Neural progenitor cell (in vitro differentiated cells): ENCODE measurements at regions not wholly inside any gene's neighbourhood (a gene's known extent, or its start where the extent isn't known, plus 50 kb on each side); places are given as distances from the start of the nearest gene placed in this dataset.

ENCODE experiments used
- DNase-seq: peaks from one replicate; pipeline ENCODE4 v3.0.0-alpha.2; 2016; ENCODE audit warnings: low spot score
- H2AFZ ChIP-seq: fragments of 200-600 bp; sonication (generic); replicated peaks from 2 replicates; pipeline ENCODE4 v1.6.1; 2016; ENCODE audit warnings: antibody characterized with exemption
- H3F3A ChIP-seq: fragments of 200-600 bp; sonication (generic); 2 replicates; pipeline ENCODE4 v1.6.1; 2016; ENCODE audit warnings: antibody characterized with exemption, low read depth
- H3K27ac ChIP-seq: fragments of 200-600 bp; sonication (generic); 2 replicates; pipeline ENCODE4 v1.5.1; 2016; ENCODE audit warnings: mild to moderate bottlenecking
- H3K27me3 ChIP-seq: fragments of 200-600 bp; sonication (generic); 2 replicates; pipeline ENCODE4 v1.6.1; 2016; ENCODE audit warnings: mild to moderate bottlenecking, moderate library complexity
- H3K36me3 ChIP-seq: fragments of 200-600 bp; sonication (generic); 2 replicates; pipeline ENCODE4 v1.5.1; 2016
- H3K4me1 ChIP-seq: fragments of 200-600 bp; sonication (generic); 2 replicates; pipeline ENCODE4 v1.6.1; 2016; ENCODE audit warnings: mixed run types
- H3K4me2 ChIP-seq: fragments of 200-600 bp; sonication (generic); 2 replicates; pipeline ENCODE4 v1.6.1; 2016
- H3K4me3 ChIP-seq: fragments of 200-600 bp; sonication (generic); 2 replicates; pipeline ENCODE4 v1.5.1; 2016
- H3K79me2 ChIP-seq: fragments of 200-600 bp; sonication (generic); 2 replicates; pipeline ENCODE4 v1.6.1; 2016; ENCODE audit warnings: low read depth
- H3K9ac ChIP-seq: fragments of 200-600 bp; sonication (generic); 2 replicates; pipeline ENCODE4 v1.6.1; 2016
- H3K9me3 ChIP-seq: fragments of 200-600 bp; sonication (generic); 2 replicates; pipeline ENCODE4 v1.5.1; 2016; ENCODE audit warnings: low read depth
- H4K20me1 ChIP-seq: fragments of 200-600 bp; sonication (generic); 2 replicates; pipeline ENCODE4 v1.6.1; 2016; ENCODE audit warnings: low read depth
- H3K27ac Mint-ChIP-seq: 3 replicates; pipeline ENCODE4 v1.8.0; 2021; ENCODE audit warnings: mixed read lengths
- H3K27me3 Mint-ChIP-seq: 2 replicates; pipeline ENCODE4 v1.8.0; 2022; ENCODE audit warnings: low read depth, mild to moderate bottlenecking, inconsistent platforms, moderate library complexity, mixed read lengths; ENCODE audit not compliant: insufficient read depth
- H3K36me3 Mint-ChIP-seq: 3 replicates; pipeline ENCODE4 v1.8.0; 2021; ENCODE audit warnings: mixed read lengths
- H3K4me1 Mint-ChIP-seq: 3 replicates; pipeline ENCODE4 v1.8.0; 2021; ENCODE audit warnings: mixed read lengths
- H3K4me3 Mint-ChIP-seq: 3 replicates; pipeline ENCODE4 v1.8.0; 2021; ENCODE audit warnings: mild to moderate bottlenecking, moderate library complexity, mixed read lengths
- H3K9me3 Mint-ChIP-seq: 3 replicates; pipeline ENCODE4 v1.8.0; 2020; ENCODE audit warnings: mixed read lengths
- EZH2 ChIP-seq: fragments of 200-600 bp; sonication (generic); IDR thresholded peaks from 2 replicates; pipeline ENCODE4 v1.6.1; 2017; ENCODE audit warnings: antibody characterized with exemption, mild to moderate bottlenecking, moderate library complexity
- EZH2phosphoT487 ChIP-seq: fragments of 200-600 bp; sonication (generic); IDR thresholded peaks from 2 replicates; pipeline ENCODE4 v1.6.1; 2017; ENCODE audit warnings: antibody characterized with exemption
- TF ChIP-seq, protein P1 (sequence below): fragments of 200-600 bp; sonication (generic); IDR thresholded peaks from 2 replicates; pipeline ENCODE4 v1.5.1; 2017; ENCODE audit warnings: antibody characterized with exemption, mild to moderate bottlenecking

DNA sequence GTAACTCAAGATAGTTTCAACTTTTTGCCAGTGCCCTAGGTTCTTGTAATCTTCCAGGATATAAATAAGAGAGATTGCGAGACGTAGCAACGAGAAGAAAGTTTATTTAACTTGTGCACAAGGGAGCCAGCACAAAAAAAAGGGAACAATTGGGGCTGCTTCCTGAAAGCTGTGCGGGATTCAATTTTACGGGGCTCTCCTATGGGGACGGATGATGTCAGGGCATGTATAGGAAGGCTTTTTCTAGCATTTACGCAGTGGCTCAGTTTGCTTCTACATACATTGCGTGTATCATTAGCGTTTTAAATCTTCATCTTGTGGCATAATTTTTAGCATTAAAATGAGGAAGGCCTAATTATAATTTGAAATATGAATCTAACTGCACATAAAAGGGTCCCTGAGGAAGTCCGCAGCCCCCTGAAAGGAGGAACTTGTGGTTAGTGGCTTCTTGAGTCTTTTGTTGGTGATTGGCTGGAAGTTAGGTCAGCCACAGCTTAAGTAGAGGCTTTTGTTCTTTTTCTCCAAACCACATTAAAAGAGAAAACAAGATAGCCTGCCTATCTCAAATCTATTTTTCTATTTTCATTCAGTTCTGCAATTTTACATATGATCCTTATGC, 668.2 kb upstream of the NDST4 start:
- no peaks in the 10 kb centered on the region for H3K9me3 ChIP-seq
- no peaks in the 10 kb centered on the region for H3K9me3 Mint-ChIP-seq
- H3K4me2 ChIP-seq, result no peak overlapping the region
- H3K27me3 Mint-ChIP-seq, result no peaks in the 10 kb centered on the region
- peak overlapping the region; percentile 92 for H2AFZ ChIP-seq
- H3K27ac ChIP-seq, result no peak overlapping the region
- no peak overlapping the region for H3K4me3 Mint-ChIP-seq
- no peaks in the 10 kb centered on the region for H3K36me3 Mint-ChIP-seq
- TF ChIP-seq EZH2 (no peak), EZH2phosphoT487 (no peak)
- TF ChIP-seq, protein P1, sequence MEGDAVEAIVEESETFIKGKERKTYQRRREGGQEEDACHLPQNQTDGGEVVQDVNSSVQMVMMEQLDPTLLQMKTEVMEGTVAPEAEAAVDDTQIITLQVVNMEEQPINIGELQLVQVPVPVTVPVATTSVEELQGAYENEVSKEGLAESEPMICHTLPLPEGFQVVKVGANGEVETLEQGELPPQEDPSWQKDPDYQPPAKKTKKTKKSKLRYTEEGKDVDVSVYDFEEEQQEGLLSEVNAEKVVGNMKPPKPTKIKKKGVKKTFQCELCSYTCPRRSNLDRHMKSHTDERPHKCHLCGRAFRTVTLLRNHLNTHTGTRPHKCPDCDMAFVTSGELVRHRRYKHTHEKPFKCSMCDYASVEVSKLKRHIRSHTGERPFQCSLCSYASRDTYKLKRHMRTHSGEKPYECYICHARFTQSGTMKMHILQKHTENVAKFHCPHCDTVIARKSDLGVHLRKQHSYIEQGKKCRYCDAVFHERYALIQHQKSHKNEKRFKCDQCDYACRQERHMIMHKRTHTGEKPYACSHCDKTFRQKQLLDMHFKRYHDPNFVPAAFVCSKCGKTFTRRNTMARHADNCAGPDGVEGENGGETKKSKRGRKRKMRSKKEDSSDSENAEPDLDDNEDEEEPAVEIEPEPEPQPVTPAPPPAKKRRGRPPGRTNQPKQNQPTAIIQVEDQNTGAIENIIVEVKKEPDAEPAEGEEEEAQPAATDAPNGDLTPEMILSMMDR, result no peak
- no peak overlapping the region for H3K27ac Mint-ChIP-seq
- no peaks in the 10 kb centered on the region for H3K4me1 ChIP-seq
- H4K20me1 ChIP-seq, result no peaks in the 10 kb centered on the region
- H3K27me3 ChIP-seq, result no peaks in the 10 kb centered on the region
- no peaks in the 10 kb centered on the region for H3F3A ChIP-seq
- H3K79me2 ChIP-seq, result no peaks in the 10 kb centered on the region
- no peak overlapping the region for H3K4me3 ChIP-seq
- no peak for DNase-seq
- no peaks in the 10 kb centered on the region for H3K4me1 Mint-ChIP-seq
- no peak overlapping the region for H3K9ac ChIP-seq
- H3K36me3 ChIP-seq, result no peaks in the 10 kb centered on the region

DNA sequence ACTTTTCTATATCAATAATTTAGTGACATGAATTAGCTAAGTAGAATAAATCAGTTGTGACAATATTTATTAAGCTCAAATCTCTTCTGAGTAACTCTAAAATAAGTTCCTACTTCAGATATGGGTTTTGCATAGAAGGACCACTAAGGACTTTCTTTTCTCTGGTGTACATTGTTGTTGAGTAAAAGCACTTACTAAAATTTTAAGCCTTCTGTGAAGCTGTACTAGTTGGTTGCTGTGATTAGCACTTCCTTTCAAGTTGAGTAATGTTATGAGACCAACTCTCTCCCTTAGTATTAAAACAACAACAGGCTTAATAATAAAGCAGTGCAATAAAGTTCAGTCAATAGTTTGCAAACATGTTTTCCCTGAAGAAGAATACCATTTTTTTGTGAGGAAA, 667.4 kb upstream of the NDST4 start:
- Histone ChIP-seq H3K4me3 (no peak overlapping the region), H3K4me1 (no peaks in the 10 kb centered on the region), H3K9ac (no peak overlapping the region), H2AFZ (no peak overlapping the region), H3K79me2 (no peaks in the 10 kb centered on the region), H3K4me2 (no peak overlapping the region), H3K9me3 (no peaks in the 10 kb centered on the region), H3K36me3 (no peaks in the 10 kb centered on the region), H4K20me1 (no peaks in the 10 kb centered on the region), H3K27ac (no peak overlapping the region), H3F3A (no peaks in the 10 kb centered on the region), H3K27me3 (no peaks in the 10 kb centered on the region)
- no peaks in the 10 kb centered on the region for H3K9me3 Mint-ChIP-seq
- H3K4me3 Mint-ChIP-seq, result no peak overlapping the region
- no peak for TF ChIP-seq EZH2
- TF ChIP-seq, protein P1, result no peak
- no peak for TF ChIP-seq EZH2phosphoT487
- H3K4me1 Mint-ChIP-seq, result no peaks in the 10 kb centered on the region
- DNase-seq, result no peak
- H3K27me3 Mint-ChIP-seq, result no peaks in the 10 kb centered on the region
- H3K36me3 Mint-ChIP-seq, result no peaks in the 10 kb centered on the region
- H3K27ac Mint-ChIP-seq, result no peak overlapping the region

DNA sequence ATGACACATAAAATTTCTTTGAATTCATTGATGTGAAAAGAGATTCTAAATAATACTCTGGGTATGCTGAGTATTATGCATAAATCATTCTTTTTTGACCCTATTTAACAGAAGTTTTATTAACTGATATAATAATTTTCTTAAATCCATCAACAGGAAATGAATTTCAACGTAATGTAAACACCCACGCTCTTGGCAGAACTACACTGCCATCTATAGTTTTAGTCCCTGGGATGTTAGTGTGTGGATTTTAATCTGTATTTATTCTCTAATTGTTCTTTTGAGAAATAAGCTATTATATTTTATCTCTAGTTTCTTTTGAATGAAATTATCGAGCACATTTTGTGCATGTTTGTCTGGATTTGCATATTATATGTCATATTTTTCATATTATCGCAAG, 666.8 kb upstream of the NDST4 start:
- H3K79me2 ChIP-seq, result no peaks in the 10 kb centered on the region
- H3K4me3 Mint-ChIP-seq, result no peak overlapping the region
- no peaks in the 10 kb centered on the region for H3K4me1 ChIP-seq
- no peak overlapping the region for H2AFZ ChIP-seq
- H3F3A ChIP-seq, result no peaks in the 10 kb centered on the region
- no peak overlapping the region for H3K27ac ChIP-seq
- H3K4me1 Mint-ChIP-seq, result no peaks in the 10 kb centered on the region
- H3K4me2 ChIP-seq, result no peak overlapping the region
- H3K4me3 ChIP-seq, result no peak overlapping the region
- no peaks in the 10 kb centered on the region for H3K36me3 ChIP-seq
- TF ChIP-seq EZH2phosphoT487, result no peak
- TF ChIP-seq, protein P1, result peak; percentile 18
- no peak for DNase-seq
- H3K27me3 Mint-ChIP-seq, result no peaks in the 10 kb centered on the region
- H3K27ac Mint-ChIP-seq, result no peak overlapping the region
- H3K9me3 Mint-ChIP-seq, result no peaks in the 10 kb centered on the region
- H3K9ac ChIP-seq, result no peak overlapping the region
- no peaks in the 10 kb centered on the region for H3K36me3 Mint-ChIP-seq
- H3K27me3 ChIP-seq, result no peaks in the 10 kb centered on the region
- no peaks in the 10 kb centered on the region for H3K9me3 ChIP-seq
- no peaks in the 10 kb centered on the region for H4K20me1 ChIP-seq
